Renal cortical epithelial cell (primary cell): ENCODE measurements at regions not wholly inside any gene's neighbourhood (a gene's known extent, or its start where the extent isn't known, plus 50 kb on each side); places are given as distances from the start of the nearest gene placed in this dataset.

Experiments
- DNase-seq: peaks from one replicate; pipeline ENCODE4 v3.0.0-alpha.2; 2011; ENCODE audit warnings: low read depth

- no peak for DNase-seq
These were observed 181.7 kb downstream of the MTRR start for GRCh38 chr5:8050616-8051175.

DNA sequence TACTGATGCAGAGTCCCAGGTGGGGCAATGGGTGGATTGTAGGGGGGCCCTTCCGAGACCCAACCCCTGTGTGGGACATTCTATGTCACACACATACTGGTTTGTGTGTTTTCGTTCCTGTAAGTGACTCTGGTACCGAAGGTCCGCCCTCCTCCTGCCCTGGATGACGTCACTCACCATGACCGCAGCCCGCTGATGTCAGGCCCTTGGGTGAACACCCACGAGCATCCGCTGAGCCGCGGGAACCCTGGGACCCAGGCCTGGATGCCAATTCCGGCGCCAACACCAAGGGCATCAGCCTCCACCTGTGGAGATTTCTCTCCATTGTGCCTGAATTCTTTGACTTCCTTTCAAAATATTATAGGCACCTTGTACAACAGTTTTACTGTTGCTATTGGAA, 184.3 kb downstream of the MTRR start:
- DNase-seq, result no peak

- DNase-seq, result no peak
These were observed 188.8 kb downstream of the MTRR start for GRCh38 chr5:8057769-8058168.

- no peak for DNase-seq
These were observed 189.8 kb downstream of the MTRR start for GRCh38 chr5:8058616-8059190.

GRCh38 chr5:8059337-8059736, 190.4 kb downstream of the MTRR start:
- DNase-seq, result no peak

DNA sequence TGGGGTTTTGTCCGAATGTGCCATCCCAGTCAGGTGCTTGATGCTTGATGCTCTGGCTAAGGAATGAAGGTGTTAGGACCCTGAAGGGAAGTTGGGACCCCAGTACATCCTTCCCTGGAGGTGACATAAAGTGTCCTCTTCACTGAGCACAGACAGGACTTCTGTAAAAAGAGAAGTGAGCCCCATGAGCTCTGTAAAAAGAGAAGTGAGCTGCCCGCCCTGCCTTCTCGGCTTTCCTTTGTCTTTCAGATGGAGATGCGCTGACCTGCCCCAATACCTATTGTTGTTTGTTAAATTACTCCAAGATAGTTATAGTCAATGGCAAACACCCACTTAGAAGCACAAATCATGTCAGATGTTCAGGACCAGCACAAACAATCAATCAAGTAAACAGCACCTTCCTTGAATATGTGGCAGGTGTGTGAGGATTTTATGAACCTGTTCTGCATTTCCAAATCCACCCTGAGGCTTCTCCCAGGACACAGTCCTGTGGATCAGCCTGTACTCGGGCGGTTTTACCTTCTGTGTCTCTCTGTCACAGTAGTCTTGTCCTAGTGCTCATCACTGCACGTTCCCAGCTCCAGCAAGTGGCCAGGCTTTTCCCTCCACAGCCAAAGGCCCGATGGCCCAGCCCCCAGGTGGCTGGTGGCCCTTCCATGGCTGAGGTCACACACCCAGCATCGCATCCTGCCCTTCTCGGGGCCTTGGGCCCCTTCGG, 191.4 kb downstream of the MTRR start:
- DNase-seq, result no peak

DNA sequence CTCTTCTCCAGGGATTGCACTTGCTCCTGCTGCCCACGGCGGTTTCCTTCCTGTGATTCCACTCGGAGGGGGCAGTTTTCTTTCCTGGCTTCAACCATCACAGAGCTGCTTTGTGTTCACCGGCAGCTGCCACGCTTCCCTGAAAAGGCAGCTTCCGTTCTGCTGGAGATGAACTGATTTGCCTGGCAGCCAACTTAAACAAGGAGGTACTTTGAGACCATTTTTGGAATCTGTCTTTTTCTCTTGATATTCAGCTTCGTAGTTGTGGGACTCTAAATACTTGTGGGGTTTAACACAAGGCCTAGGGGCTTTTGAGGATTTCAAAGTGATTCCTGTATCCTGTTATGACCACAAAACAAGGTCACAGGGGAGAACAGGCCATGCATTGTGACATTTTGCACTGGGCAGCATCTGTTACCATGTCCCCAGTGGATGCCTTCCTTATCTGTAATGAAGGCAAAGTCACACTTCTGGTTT, 192.0 kb downstream of the MTRR start:
- no peak for DNase-seq

GRCh38 chr5:8062521-8062920, 193.6 kb downstream of the MTRR start:
- no peak for DNase-seq

DNA sequence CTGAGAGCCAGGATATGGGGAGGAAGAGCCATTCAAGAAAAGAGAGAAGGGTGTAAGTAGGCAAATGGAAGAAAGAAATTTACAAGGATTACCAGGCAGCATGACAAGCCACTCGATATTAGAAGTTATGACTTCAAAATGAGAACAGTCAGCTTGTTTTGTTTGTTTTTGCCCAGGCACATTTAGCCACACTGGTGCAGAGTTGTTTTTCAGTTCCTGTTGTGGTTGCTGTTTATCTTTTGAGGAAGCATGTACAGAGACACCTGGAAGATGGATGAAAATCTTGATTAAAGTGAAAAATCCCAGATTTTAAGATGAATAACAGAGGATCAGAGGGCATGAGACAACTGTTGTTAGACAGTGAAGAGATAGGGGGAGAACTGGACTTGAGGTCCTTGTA, 199.1 kb downstream of the MTRR start:
- DNase-seq, result no peak

DNA sequence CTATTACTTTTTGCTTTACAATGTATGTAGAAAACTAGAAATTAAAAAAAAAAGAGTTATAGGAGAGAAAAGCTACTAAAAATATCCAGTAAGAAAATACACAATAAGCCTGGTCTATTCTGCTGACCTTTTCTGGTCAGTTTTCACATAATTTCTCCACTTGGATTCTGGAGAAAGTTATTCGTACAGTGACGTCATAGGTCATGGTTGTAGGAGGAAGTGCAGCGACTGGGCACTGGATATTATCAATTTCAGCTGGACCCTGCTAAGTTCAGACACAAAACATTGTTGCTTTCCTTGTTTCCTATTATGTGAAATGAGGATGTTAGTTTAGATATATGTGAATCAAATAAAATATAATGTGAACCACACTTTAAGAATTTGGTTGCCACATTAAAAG, 201.2 kb downstream of the MTRR start:
- DNase-seq, result no peak

DNA sequence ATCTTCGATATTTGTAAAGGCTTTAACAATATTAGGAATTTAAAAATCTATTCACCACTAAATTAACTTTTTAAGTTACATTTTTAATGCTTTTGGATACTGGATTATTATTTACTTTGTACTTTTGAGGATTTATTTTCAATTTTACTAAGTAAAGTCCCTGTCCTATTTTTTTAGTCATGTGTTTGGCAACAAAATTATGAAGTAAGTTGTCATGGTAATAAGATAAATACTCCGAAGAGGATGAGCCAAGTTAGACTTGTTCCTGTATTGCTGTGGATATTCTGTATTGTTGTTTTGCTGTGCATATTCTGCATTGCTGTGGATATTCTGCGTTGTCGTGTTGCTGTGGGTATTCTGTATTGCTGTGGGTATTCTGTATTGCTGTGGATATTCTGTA, 210.1 kb downstream of the MTRR start:
- DNase-seq, result no peak

- no peak for DNase-seq
These were observed 212.2 kb downstream of the MTRR start for GRCh38 chr5:8081179-8081578.

DNA sequence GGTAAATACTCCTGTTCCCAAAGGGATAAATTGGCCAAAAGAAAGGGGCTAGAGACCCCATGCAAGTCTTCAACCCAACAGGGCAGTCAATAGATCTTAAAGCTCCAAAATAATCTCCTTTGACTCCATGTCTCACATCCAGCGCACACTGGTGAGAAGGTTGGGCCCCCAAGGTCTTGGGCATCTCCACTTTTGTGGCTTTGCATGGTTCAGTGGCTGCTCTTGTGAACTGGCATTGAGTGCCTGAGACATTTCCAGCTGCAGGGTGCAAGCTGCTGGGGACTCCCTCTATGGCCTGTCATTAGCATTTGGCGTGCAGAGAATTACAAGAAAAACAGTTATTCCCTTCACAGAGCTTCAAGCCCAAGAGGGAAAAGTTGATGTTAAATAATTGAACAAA, 224.7 kb downstream of the MTRR start:
- DNase-seq, result no peak

GRCh38 chr5:8094304-8094703, 225.4 kb downstream of the MTRR start:
- no peak for DNase-seq

- no peak for DNase-seq
These were observed 228.2 kb downstream of the MTRR start for GRCh38 chr5:8097146-8097545.

DNA sequence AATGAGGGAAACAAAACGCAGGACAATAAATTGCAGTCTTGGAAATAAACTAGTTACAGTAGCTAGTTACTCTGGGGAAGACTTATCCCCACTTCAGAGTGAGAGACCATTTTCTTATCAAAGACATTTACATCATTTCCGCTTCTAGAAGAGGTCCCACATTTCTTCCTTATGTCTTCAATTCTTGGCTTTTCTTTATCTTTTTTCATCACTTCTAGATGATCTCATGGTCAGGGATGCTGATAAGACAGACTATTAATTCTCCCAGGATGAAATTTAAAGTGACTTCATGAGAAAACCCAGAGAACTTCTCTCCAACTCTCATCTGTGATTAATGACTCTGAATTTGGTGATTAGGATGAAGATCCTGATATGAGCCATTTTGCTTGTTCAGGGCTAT, 229.1 kb downstream of the MTRR start:
- DNase-seq, result no peak

GRCh38 chr5:8102714-8103113, 233.8 kb downstream of the MTRR start:
- no peak for DNase-seq

GRCh38 chr5:8114597-8115266, 245.8 kb downstream of the MTRR start:
- DNase-seq, result no peak

GRCh38 chr5:8123559-8123958, 254.6 kb downstream of the MTRR start:
- DNase-seq, result no peak

- DNase-seq, result no peak
These were observed 265.7 kb downstream of the MTRR start for GRCh38 chr5:8134609-8135008.

DNA sequence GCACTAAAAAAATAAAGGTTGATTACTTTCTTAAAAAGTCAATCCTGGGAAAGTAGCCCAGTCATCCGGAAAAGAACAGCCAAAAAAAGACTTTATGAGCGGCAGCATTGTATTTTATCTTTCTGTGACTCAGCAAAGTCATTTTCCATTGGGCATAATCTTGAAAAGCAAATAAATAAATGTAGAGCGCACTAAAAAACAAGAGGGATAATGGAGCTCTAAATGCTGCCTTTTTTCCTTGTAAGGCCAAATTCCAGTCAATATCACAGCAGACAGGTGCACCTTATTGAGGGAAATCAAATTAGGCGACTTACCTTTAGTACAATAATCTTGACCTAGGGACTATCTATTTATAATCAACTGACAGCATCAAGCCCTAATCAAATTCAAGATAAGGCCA, 266.8 kb downstream of the MTRR start:
- no peak for DNase-seq

- DNase-seq, result no peak
These were observed 267.3 kb downstream of the MTRR start for GRCh38 chr5:8136271-8136670.

DNA sequence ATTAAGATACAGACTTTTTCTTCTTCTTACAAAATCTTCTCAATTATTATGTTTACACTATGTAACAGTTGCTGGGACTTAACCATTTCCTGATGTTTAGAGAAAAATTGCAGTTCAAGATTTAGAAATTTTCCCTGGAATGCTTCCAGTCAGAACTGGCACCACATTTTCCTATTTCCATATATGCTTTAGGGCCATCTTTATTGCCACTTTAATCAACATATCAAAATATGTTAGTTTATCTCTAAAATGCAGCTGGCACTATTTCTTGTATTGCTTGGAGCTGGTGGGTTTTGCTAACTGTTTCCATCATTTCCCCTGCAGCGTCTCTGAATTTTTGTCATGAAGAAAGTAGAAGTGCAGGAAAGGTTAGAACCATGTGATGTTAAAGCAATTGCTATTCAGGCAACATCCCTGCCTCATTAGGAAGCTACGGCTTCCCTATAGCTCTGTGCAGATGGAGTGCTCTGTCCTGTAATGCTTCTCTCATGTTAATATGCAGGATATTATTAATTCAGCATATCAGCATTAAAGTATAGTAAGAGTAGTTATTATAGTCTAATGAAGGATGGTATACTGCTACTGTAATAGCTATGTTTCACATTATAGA, 269.1 kb downstream of the MTRR start:
- DNase-seq, result no peak
